ENCODE measurements at regions not wholly inside any gene's neighbourhood (a gene's known extent, or its start where the extent isn't known, plus 50 kb on each side); places are given as distances from the start of the nearest gene placed in this dataset.
"Not testable (repeated sequence)": the region's sequence is repeated elsewhere in the genome, so short reads cannot be mapped to it uniquely, and the experiment has no call there.

DNA sequence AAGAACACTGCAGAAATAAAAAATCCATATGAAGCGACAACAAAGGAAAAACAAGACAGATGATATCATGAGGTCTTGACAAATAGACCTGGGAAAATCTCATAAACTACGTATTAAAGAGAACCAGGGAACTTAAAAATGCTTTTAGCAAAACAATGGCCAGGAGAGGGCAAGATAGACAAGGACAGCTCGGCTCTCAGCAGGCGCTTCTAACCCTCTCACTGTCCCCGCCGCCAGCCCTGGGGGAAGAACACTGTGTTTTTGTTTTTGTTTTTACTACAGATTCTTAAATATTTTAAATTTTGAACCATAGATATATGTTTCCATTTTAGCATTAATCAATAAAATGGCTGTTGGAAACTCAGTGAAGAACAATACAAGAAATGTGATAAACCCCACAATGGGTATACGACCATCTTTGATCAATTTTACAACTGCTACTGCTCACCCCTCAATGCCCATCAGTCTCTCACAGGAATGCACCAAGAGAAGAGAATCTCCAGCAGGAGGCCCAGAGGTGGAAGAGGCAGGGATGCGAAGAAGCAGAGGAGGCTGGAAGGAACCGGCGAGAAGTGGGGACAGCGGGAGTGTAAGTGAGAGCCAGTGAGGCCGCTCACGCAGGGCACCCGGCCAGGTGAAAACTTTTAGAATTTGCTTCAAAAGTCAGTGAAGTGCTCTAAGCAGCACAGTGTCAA lies 98.0 kb downstream of the CHRFAM7A start:
- TF ChIP-seq CTCF (conservative IDR thresholded peaks at IDR 0.05 in 1 of 2, IDR thresholded peaks at IDR 0.05 in 1 of 2; ENCODE audit: low read depth in 1 of 2, low read length in 2 of 2); EZH2 (IDR thresholded peaks at IDR 0.05; ENCODE audit: low read length, missing control alignments): not testable (repeated sequence)

Data from fibroblast of lung (primary cell).